Stimulated activated memory B cell treated with anti-CD40 and anti-IgM and Interleukin-4, amounts not matched to agents 10 μg/mL and 1 μg/mL and 100 μg/mL, for 72 hours (primary cell): ENCODE measurements at regions not wholly inside any gene's neighbourhood (a gene's known extent, or its start where the extent isn't known, plus 50 kb on each side); places are given as distances from the start of the nearest gene placed in this dataset.

Source experiments
- ATAC-seq: fragments of 150-1000 bp; cut with Tn5 transposase; 2 replicates; pipeline ENCODE4 v1.10.0; 2021
- H3K27ac Mint-ChIP-seq: one replicate; pipeline ENCODE4 v1.8.0; 2022; ENCODE audit warnings: mild to moderate bottlenecking, mixed read lengths
- H3K27me3 Mint-ChIP-seq: one replicate; pipeline ENCODE4 v1.8.0; 2022; ENCODE audit warnings: mixed read lengths
- H3K36me3 Mint-ChIP-seq: one replicate; pipeline ENCODE4 v1.8.0; 2022; ENCODE audit warnings: mixed read lengths
- H3K4me1 Mint-ChIP-seq: one replicate; pipeline ENCODE4 v1.8.0; 2022; ENCODE audit warnings: mixed read lengths
- H3K4me3 Mint-ChIP-seq: one replicate; pipeline ENCODE4 v1.8.0; 2022; ENCODE audit warnings: mild to moderate bottlenecking, moderate library complexity, mixed read lengths
- H3K9me3 Mint-ChIP-seq: one replicate; pipeline ENCODE4 v1.8.0; 2022; ENCODE audit warnings: mixed read lengths

- H3K4me1 Mint-ChIP-seq = no peaks in the 10 kb centered on the region
- H3K36me3 Mint-ChIP-seq = no peaks in the 10 kb centered on the region
- H3K27me3 Mint-ChIP-seq = no peaks in the 10 kb centered on the region
- H3K27ac Mint-ChIP-seq = no peak overlapping the region
- no peak overlapping the region for H3K4me3 Mint-ChIP-seq
- ATAC-seq = no peak
- H3K9me3 Mint-ChIP-seq = peaks cover 9% of the 10 kb centered on the region
Observed at GRCh38 chr15:95160316-95160715, 929.0 kb downstream of the MCTP2 start.

DNA sequence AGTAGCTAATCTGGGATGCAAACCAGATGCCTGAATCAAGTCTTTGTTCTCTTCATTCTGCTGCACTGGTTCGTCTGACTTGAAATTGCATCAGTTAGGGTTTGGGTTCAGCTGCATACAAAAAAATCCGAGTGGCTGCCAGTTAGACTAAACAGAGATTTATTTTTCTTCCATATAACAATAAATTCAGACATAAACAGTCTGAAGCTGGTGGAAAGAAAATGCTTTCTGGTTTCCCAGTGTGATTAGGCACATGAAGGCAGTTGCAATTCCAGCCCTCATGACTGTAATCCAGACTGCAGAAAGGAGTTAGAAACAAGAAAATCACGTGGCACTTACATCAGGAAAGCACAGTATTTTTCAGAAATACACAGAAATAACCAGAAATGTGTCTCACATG lies 930.7 kb downstream of the MCTP2 start:
- Mint-ChIP-seq H3K27ac (no peak overlapping the region), H3K36me3 (no peaks in the 10 kb centered on the region), H3K27me3 (no peaks in the 10 kb centered on the region), H3K9me3 (peaks cover 7% of the 10 kb centered on the region), H3K4me1 (no peaks in the 10 kb centered on the region), H3K4me3 (no peak overlapping the region)
- ATAC-seq = no peak

GRCh38 chr15:95162531-95162930 lies 931.2 kb downstream of the MCTP2 start:
- no peaks in the 10 kb centered on the region for H3K4me1 Mint-ChIP-seq
- no peak overlapping the region for H3K27ac Mint-ChIP-seq
- H3K36me3 Mint-ChIP-seq = no peaks in the 10 kb centered on the region
- ATAC-seq = no peak
- H3K4me3 Mint-ChIP-seq = no peak overlapping the region
- H3K9me3 Mint-ChIP-seq = peaks cover 8% of the 10 kb centered on the region
- no peaks in the 10 kb centered on the region for H3K27me3 Mint-ChIP-seq

GRCh38 chr15:95162967-95163531 lies 931.7 kb downstream of the MCTP2 start:
- Mint-ChIP-seq H3K36me3 (no peaks in the 10 kb centered on the region), H3K27ac (no peak overlapping the region), H3K27me3 (no peaks in the 10 kb centered on the region), H3K9me3 (peaks cover 8% of the 10 kb centered on the region), H3K4me3 (no peak overlapping the region), H3K4me1 (no peaks in the 10 kb centered on the region)
- no peak for ATAC-seq

GRCh38 chr15:95168152-95168551 lies 936.8 kb downstream of the MCTP2 start:
- no peak for ATAC-seq
- Mint-ChIP-seq H3K27ac (no peak overlapping the region), H3K4me1 (no peaks in the 10 kb centered on the region), H3K36me3 (no peaks in the 10 kb centered on the region), H3K4me3 (no peak overlapping the region), H3K9me3 (peaks cover 8% of the 10 kb centered on the region), H3K27me3 (no peaks in the 10 kb centered on the region)

GRCh38 chr15:95168951-95169431 lies 937.6 kb downstream of the MCTP2 start:
- no peaks in the 10 kb centered on the region for H3K27me3 Mint-ChIP-seq
- peaks cover 8% of the 10 kb centered on the region for H3K9me3 Mint-ChIP-seq
- H3K27ac Mint-ChIP-seq = no peak overlapping the region
- no peaks in the 10 kb centered on the region for H3K36me3 Mint-ChIP-seq
- H3K4me3 Mint-ChIP-seq = no peak overlapping the region
- no peak for ATAC-seq
- no peaks in the 10 kb centered on the region for H3K4me1 Mint-ChIP-seq

GRCh38 chr15:95169541-95170459 lies 938.4 kb downstream of the MCTP2 start:
- Mint-ChIP-seq H3K36me3 (no peaks in the 10 kb centered on the region), H3K27ac (no peak overlapping the region), H3K27me3 (no peaks in the 10 kb centered on the region), H3K9me3 (peaks cover 7% of the 10 kb centered on the region), H3K4me3 (no peak overlapping the region), H3K4me1 (no peaks in the 10 kb centered on the region)
- ATAC-seq = no peak

DNA sequence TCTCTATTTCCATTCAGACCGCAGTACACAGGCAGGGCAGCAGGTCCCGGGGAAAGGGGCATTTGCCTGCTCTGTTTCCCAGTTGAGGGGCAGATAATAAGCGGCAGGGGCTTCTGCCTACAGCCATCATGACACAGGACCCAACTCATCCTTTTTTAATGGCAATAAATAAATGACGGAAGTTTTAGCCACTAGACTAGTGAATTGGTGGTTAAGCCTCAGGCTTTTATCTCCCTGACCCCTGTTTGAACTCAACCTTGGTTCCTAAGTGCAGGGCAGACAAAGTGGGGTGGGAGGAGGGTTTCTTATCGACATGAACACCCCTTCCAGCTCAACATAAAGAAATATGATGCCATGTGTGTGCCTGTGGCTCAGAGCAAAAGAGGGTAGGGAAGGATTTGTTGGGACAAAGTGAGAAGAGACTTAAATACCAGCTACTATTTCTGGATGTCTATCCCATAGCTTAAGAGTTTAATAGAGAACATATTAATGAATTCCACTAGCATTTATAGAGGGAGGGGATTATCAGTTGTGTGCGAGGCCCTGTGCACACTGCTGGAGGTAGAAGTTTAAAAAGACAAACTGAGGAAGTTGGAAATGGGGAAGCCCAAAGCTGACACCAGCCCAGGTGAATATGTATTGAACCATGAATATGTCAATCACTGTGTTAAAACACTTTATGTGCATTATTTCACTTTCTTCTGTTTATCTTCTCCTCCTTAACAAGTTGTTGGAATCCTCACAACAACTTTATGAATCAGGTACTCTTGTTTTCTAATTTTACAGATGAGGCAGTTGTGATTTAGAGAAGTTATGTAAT lies 939.4 kb downstream of the MCTP2 start:
- H3K9me3 Mint-ChIP-seq = peaks cover 5% of the 10 kb centered on the region
- no peaks in the 10 kb centered on the region for H3K36me3 Mint-ChIP-seq
- H3K4me1 Mint-ChIP-seq = no peaks in the 10 kb centered on the region
- ATAC-seq = no peak
- H3K27ac Mint-ChIP-seq = no peak overlapping the region
- no peaks in the 10 kb centered on the region for H3K27me3 Mint-ChIP-seq
- no peak overlapping the region for H3K4me3 Mint-ChIP-seq

DNA sequence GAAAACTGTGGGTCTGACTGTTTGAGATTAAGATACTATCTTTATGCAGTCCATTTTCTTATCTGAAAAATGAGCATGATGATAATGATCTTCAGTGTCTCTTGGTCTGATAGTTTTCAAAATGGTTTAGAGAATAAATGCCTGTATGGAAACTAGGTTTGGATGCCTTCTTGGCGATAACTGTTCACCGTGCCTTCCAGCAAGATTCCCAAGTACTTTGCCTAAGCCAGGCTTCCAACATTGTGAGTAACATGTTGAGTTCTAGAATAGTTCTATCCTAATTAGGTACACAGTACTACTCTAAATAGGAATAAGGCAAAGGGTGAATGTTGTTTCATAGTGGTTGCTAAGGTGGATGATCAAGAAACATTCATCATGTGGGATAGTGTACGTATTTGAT lies 940.2 kb downstream of the MCTP2 start:
- Mint-ChIP-seq H3K27me3 (no peaks in the 10 kb centered on the region), H3K9me3 (peaks cover 5% of the 10 kb centered on the region), H3K27ac (no peak overlapping the region), H3K4me1 (no peaks in the 10 kb centered on the region), H3K36me3 (no peaks in the 10 kb centered on the region), H3K4me3 (no peak overlapping the region)
- no peak for ATAC-seq

GRCh38 chr15:95174301-95175259 lies 943.2 kb downstream of the MCTP2 start:
- no peaks in the 10 kb centered on the region for H3K4me1 Mint-ChIP-seq
- ATAC-seq = no peak
- H3K27me3 Mint-ChIP-seq = no peaks in the 10 kb centered on the region
- H3K27ac Mint-ChIP-seq = no peak overlapping the region
- H3K9me3 Mint-ChIP-seq = no peaks in the 10 kb centered on the region
- no peaks in the 10 kb centered on the region for H3K36me3 Mint-ChIP-seq
- H3K4me3 Mint-ChIP-seq = no peak overlapping the region

GRCh38 chr15:95175914-95176658 lies 944.7 kb downstream of the MCTP2 start:
- H3K9me3 Mint-ChIP-seq = peaks cover 8% of the 10 kb centered on the region
- H3K4me3 Mint-ChIP-seq = no peak overlapping the region
- ATAC-seq = no peak
- no peaks in the 10 kb centered on the region for H3K27me3 Mint-ChIP-seq
- no peaks in the 10 kb centered on the region for H3K4me1 Mint-ChIP-seq
- H3K36me3 Mint-ChIP-seq = no peaks in the 10 kb centered on the region
- no peak overlapping the region for H3K27ac Mint-ChIP-seq

- H3K27me3 Mint-ChIP-seq = no peaks in the 10 kb centered on the region
- no peak for ATAC-seq
- H3K36me3 Mint-ChIP-seq = no peaks in the 10 kb centered on the region
- H3K4me3 Mint-ChIP-seq = no peak overlapping the region
- H3K9me3 Mint-ChIP-seq = peaks cover 8% of the 10 kb centered on the region
- H3K27ac Mint-ChIP-seq = no peak overlapping the region
- H3K4me1 Mint-ChIP-seq = no peaks in the 10 kb centered on the region
Observed at GRCh38 chr15:95176794-95177577, 945.6 kb downstream of the MCTP2 start.

DNA sequence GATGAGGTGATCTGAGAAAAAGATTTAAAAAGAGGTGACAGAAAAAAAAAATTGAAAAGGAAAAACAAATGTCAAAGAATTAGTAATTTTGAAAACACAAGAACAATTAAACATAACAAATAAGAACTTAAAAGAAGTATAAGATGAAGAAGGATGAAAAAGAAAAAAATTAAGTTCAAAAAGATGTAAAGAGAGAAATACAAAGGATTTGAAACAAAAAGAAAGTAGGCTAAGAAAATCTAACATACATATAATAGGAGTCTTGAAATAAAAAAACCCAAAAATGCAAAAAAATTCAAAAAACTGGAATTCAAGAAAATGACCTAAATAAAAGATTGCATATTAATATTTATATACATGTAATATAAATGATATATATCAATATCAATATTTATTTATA lies 949.2 kb downstream of the MCTP2 start:
- no peak overlapping the region for H3K4me3 Mint-ChIP-seq
- H3K4me1 Mint-ChIP-seq = no peaks in the 10 kb centered on the region
- H3K9me3 Mint-ChIP-seq = peaks cover 8% of the 10 kb centered on the region
- H3K27me3 Mint-ChIP-seq = no peaks in the 10 kb centered on the region
- H3K36me3 Mint-ChIP-seq = no peaks in the 10 kb centered on the region
- no peak overlapping the region for H3K27ac Mint-ChIP-seq
- no peak for ATAC-seq
